IPS-NIHi11 (cell line): ENCODE measurements at regions not wholly inside any gene's neighbourhood (a gene's known extent, or its start where the extent isn't known, plus 50 kb on each side); places are given as distances from the start of the nearest gene placed in this dataset.
"Not testable (repeated sequence)": the region's sequence is repeated elsewhere in the genome, so short reads cannot be mapped to it uniquely, and the experiment has no call there.

Experiments used
- DNase-seq: peaks from one replicate; pipeline ENCODE4 v3.0.0; 2012; ENCODE audit warnings: mixed read lengths, low spot score

DNA sequence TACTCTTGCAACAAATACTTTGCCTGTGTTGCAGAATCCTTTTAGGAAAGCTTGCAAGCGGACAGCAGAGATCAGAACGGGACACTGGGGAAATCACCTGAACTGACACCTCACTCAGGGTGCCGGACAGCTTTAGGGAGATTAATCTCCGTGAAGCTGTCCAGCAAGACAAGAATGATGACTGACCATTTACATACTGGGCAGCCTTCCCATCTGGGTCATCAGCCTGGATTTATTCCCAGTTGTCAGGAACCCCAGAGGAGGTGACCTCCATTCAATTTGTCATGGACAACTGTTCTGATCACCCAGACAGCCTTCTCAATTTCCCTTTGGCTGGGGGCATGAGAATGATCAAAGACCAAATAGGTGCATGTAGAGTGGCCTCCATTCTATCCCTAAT is 93.0 kb upstream of the EGFL6 start:
- no peak for DNase-seq

DNA sequence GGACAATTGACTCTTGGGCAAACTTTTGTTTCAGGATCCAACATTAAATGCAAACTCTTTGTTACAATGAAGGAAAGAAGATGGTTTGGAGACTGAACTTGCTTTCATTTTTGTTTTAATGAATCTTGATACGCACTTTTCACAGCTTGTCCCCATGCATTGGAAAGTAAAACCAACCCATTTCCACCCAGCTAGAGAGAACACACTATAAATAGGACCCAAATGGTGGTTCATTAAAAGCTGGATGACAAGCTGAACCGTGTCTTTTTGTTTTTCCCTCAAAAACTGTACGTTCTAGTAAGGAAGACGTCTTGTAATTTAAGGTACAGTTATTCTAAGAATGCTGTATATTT is 95.3 kb upstream of the EGFL6 start:
- no peak for DNase-seq

DNA sequence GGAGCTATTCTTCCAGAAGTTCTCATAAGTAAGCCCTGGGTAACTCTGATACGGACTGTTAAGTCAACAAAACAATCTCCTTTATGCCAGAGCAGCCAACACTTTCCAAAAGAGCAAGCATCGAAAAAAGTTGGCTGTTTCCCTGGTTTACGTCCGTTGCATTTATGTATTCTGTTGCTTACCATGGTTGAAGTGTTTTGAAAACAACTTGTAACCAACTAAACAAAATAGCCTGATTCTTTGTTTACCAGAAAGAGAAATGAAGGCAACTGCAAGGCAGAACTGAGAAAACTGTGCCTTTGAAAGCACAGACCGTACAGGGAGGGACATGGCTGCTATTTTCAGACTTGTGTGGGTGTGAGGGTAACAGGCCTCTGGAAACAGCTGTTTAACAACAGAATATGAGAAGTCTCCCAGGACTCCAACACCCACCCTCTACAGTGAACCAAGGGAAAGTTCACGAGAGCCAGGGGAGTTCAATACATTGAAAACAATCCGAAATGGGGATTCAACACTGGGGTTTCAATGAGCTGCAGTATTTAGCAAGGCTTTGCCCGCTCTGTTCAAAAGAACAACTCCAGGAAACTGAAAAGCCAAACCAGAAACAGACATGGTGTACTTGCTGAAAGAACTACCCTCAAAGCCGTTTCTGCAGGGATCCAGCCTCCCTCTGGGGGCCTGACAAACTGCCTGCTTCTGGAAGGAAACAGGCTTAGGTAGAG is 95.8 kb upstream of the EGFL6 start:
- no peak for DNase-seq

DNA sequence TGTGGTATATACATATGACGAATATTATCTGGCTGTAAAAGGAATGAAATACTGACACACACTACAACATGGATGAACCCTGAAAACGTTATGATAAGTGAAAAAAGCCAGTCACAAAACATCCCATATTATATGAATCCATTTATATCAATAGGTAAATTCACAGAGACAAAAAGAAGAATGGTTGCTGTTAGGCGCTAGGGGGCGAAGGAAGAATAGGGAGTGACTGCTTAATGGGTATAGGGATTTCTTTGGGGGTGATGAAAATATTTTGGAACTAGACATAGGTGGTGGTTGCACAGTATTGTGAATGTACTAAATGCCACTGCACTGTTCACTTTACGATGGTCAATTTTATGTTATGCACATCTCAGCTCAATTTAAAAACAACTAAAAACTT is 96.4 kb upstream of the EGFL6 start:
- DNase-seq: no peak

DNA sequence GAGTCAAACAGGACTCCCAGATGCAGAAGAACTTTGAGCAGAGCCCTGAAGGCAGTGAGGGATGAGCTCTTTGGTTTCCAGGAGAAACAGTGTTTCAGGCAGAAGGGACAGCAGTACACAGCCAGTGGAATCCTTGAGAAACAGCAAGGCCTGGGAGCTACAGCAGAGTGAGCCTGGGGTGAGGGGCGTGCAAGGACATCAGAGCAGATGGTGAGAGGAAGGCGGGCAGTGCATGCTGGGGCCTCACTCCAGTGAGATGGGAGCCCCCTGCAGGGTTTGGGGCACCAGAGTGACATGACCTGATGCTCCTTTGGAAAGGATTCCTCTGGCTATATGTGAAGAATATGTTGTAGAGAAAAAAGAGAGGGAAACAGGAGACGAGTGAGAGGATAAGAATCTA is 98.1 kb upstream of the EGFL6 start:
- DNase-seq: no peak

DNA sequence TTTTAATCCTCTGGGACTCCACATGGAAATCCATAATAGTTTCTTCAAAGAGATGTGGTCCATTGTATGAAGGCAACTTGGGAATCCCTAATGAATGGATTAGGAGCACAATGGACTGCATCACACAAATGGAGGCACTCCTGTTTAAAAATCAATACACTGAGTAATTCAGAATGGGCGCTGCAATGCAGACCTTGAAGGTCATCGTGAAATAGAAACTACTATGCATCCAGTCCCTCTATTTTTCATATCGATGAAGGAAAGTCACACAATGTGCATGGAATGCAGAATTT is 98.8 kb upstream of the EGFL6 start:
- DNase-seq: no peak

DNA sequence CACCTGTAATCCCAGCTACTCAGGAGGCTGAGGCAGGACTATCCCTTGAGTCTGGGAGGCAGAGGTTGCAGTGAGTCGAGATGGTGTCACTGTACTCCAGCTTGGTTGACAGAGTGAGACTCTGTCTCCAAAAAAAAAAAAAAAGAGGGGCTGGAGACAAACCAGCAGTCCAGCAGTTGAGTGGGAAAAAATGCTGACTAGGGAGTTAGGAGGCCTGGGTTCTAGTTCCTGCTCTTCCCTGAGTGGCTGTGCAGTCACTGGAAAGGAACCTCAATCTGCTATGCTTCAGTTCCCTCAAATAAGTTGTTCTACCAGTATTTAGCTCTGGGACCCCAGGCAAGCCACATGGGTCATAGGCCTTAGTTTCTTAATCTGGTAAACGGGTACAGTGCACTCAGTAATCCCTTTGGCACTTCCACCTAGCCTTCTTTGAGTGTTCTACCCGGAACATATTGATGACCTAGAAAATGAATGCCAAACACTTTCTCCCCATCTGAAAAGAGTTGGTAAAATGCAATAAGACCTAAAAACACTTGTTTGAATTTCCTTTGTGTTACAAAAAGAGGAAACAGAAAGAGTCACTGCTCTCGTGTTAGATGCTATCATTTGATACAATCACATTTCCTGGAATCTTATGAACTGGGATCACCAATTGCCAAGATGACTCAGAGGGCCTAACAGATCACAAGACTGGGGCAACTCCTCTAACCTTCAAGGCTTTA is 99.3 kb upstream of the EGFL6 start:
- no peak for DNase-seq

DNA sequence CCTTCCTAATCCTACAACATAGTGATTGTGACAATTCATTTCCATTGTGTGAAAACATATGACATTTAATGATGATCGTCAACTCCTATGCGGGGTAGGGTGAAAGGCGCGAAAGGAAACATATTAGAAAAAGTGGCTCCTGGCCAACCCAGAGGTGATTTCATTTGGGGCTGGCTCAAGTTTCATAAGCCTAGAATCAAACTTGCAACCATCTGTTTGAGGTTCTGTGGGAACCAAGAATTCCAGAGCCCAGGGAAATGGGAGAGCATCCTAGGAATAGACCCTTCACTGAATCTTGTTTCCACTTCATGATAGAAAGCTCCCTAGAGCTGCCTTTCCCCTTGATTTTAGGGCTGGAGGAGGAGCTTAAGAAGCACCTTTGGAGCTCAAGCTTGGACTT is 101.3 kb upstream of the EGFL6 start:
- DNase-seq: no peak

DNA sequence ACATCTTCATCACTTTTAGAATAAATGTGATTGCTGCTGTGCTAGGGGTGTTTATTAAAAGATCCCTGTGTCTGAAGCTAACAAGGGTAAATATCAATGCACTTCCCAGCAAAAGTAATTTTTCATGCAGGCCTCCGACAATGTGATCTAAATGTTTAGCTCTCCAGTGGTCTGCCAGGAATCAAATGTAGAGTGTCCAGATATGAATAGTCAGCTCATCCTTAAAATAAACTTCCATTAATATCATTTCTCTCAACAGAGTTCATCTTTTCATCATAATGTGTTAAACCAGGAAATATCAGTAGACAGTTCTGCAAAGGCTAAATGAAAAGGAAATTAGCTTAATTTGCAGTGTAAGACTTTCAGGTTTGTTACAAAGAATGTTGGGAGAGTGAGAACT is 102.2 kb upstream of the EGFL6 start:
- no peak for DNase-seq

DNA sequence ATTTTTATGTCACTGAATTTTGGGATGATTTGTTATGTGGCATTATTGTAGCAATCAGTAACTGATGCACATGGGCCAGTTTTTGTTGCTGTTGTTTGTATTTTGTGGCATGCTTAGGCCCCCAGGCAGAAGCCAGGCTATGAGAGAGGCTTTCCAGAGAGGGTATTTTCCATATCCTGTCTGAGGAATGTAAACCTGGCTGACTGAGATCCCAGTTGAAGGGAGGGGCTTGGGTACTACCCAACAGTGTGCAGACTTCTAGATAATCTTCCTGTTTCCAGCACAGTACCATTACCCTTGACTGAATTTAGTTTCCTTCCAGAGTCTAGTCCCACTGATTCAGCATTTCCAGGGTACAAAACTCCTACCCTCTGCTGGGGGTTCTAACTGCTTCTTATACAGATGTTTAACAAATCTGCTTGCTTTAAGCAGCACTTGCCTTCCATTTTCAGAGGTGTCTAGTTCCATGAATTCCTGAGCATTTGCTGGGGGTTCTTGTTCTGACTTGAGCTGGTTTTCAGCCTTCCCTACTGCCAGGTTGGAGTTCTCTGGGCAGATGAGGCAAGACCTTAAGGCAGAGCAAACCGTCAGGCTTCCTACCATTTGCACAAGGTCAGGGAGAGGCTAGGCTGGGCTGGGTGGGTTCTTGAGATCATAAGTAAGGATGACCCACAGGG is 104.7 kb upstream of the EGFL6 start:
- DNase-seq: no peak

DNA sequence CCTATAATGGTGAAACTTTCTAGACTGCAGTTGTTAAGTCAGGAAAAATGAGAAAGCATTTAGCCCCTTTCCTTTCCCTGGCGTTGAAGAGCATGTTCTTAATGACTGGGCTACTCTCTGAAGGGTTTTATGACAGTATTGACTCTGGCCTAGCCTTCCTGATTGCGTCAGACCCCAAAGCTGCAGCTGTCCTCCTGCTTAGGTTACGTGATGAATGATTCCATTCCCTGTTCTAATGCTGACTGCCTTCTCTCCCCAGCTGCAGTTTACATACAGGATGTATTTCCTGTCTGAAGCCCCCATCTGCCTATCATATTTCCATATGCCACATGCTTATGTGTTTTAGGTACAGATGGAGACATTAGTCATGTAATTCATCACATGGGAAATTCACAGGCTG is 105.8 kb upstream of the EGFL6 start:
- no peak for DNase-seq

DNA sequence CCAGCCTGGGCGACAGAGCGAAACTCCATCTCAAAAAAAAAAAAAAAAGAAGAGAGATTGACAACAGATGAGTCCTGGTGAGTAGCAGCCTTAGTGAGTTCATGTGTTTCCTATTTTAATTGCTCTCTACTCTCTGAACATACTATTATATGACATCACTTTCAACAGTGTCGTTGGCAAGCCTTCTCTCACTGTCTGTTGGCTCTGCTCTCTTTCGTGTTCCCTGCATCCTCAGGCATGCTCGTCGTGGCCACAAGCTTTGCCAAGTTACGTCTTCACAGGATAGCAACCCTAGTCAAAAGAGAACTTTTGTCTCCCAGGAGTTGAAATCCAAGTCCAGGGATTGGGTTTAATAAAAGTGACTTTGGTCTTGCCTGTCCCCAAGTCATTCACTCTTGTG is 117.1 kb upstream of the EGFL6 start:
- DNase-seq: no peak

DNA sequence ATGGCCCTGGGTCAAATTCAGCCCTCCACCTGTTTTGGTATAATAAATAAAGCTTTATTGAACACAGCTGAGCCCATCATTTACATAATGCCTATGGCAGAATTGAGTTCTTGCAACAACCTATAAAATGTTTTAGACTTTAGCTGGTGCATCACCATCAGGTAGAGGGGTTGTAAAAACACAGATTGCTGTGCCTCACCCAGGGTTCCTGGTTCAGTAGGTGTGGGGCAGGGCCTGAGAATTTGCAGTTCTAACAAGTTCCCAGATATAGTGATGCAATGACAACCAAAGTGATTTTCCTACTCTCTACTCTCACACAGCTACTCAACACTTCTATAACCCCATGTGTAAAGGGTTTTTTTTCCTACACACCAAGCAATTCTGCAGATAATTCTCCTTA is 120.0 kb upstream of the EGFL6 start:
- no peak for DNase-seq

DNA sequence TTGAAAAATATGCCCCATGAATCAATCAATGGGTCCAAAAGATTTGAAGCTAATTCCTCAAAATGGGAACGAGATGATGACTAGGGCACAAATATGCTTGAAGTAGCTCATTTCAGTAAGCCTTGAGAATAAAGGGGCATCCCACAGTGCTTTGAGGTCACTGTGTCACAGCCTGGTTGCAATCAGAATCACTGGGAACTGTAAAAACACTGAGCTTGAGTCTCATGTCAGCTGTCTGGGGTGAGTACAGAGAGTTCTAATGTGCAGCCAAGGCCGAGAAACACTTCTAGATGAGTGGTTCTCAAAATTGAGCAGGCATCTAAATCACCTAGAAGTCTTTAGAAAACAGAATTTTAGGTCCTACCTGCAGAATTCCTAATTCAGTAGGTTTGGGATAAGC is 120.5 kb upstream of the EGFL6 start:
- DNase-seq: no peak

DNA sequence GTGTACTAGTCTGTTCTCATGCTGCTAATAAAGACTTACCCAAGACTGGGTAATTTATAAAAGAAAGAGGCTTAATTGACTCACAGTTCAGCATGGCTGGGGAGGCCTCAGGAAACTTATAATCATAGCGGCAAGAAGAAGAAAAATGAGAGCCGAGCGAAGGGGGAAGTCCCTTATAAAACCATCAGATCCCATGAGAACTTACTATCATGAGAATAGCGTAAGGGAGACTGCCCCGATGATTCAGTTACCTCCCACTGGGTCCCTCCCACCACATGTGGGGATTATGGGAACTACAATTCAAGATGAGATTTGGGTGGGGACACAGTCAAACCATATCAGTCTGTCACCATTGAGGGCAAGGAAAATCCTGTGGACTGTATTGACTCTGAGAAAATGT is 121.8 kb upstream of the ATXN3L start:
- not testable (repeated sequence) for DNase-seq

DNA sequence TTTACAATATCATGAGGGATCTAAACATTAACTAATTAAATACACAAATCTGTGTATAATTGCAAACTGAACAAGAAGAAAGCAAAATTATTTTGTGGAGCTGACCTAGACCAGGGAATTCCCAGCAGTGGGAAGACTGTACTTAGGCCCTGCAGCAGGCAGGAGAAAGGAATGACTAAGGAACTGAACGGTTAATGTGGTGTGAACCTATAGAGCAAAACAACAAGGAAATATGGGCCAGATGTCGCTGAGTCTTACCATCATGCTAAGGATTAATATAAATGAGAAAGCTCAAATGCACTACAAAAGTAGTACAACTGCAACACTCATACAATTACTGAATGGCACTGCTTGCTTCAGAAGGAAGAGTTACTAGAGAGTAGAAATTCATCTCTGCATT is 120.3 kb upstream of the ATXN3L start:
- no peak for DNase-seq

DNA sequence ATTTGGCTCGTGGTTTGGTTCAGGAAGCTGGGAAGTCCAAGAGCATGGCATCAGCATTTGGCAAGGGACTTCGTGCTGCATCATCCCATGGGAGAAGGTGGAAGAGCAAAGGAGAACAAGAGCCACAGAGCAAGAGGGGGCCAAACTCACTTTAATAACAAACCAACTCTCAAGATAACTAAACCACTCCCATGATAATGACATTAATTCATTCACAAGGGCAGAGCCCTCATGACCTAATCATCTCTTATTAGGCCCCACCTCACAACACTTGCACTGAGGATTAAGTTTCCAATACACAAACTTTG is 113.4 kb upstream of the ATXN3L start:
- no peak for DNase-seq

DNA sequence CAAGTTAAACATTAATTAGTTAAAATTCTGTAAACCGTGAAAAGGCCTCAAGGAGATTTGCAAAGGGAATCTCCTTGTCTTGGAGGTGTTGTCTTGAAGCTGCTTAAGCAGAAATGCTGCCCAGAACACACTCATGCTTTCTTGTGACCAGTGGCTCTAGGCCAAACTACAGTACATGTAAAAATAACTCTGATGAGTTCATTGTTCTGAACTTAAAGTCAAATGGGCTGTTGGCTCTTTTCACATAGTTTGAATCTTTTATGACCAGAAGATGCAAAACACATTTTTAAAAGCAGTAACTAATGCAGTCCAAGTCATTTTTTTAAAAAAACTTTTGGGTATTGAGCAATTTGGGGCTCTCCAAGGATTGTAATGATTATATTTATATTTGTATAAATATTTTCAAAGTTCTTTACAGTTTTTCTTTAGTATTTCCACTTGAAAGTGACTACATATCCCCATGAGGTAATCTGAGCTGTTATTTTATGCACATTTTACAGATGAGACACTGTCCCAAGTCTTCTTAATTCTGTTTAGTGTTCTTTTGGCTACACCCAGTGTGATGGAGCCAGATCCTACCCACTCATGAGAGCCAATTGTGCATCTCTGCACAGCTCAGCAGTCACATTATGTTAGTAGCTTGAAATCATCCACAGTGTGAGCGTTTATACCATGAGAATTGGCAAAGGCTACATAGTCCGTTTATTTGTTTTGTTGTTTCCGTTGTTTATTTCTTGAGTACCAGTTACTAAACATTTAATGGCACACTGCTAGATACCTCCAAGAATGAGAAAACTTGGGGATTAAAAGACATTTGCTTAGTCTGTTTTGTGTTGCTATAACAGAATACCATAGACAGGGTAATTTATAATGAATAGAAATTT is 112.8 kb upstream of the ATXN3L start:
- no peak for DNase-seq

DNA sequence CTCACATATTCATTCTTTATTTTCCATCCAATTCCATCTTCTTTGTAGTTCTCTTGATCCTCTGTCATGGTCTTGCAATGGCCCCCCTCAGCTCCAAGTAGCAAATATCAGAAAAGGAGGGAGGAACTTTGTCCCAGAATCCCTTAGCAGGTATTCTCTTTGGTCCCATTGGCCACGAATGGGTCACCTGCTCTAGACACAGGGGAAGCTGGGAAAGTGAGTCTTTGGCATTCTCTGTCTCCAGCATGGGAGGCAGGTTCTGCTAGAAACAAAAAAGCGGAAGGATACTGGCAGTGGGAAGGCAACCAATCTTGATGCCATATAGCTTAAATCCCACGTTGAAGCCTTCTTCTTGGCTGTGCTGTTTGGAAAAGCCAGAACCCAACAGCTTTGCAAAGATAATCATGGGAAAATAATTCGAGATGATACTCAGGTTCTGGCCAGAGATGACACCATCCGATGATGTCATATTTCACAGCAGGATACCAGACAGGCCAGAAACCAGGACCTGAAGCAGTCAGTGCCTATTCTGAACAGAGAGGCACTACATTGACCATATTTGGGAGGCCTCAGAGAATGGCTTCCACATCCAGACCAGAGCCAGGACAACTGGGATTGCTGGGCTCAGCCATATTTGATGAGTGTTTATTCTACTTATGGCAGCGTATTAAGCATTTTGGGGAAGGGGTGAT is 110.4 kb upstream of the ATXN3L start:
- no peak for DNase-seq

DNA sequence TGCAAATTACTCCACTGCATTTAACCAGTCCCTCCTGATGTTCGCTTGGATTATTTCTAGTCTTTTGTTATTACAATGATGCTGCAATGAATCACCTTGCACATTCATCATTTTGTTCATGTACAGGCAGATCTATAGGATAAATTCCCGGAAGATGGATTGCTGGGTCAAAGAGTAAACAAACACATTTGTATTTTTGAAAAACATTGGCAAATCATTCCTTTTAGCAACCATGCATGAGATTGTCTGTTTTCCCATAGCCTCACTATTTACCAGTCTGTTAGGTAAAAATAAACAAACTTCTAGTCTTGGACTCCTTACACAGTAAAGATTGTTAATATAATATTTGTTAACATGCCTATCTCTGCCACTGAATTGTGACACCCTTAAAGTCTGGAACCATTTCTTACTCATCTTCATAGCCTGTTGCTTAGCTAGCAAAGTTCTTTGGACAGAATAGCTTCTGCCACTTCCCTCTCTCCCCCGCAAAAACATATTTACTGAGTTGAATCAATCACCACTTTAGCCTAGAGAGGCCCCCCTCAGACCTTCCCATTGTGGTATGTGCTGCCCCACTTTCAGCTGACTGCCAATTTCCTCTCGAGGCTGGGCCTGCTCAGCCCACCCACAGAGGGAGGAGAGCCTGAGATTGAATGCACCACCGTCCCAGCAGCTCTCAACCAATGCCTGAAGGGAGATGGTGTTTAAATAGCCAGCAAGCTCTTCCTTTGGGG is 108.4 kb upstream of the ATXN3L start:
- DNase-seq: peak; percentile 24

DNA sequence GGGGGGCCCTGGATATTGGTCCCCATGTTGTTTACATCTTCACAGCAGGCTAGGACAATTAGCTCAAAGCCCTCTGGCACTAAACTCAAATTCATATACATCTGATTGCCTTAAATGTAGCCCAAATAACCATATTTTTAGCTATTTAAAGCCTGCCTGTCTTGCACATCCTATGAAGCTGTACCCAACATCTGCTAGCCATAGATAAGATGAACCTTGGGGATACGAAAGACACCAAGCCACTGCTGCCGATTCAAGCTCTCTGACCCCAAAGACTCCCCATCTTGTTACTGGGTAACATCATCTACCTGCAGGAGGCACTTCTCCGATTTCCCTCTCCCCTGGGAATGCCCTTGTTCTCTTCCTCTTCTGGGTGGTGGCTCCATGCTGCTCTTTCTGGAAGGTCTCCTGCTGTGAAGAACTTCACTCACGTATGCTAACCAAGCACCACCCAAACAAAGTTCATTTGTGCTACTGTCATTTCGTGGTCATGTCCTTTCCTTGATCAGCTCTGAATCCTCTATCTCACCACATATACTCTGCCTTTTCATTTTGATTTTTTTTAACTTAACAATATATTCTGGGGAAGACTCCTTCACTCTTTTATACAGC is 107.7 kb upstream of the ATXN3L start:
- no peak for DNase-seq
